Caco-2 (cell line): ENCODE measurements at regions not wholly inside any gene's neighbourhood (a gene's known extent, or its start where the extent isn't known, plus 50 kb on each side); places are given as distances from the start of the nearest gene placed in this dataset.
A peak's percentile ranks its signal among the peaks of the same experiment; 100 is the strongest.

ENCODE experiments used
- BruUV-seq: library from RNA; stranded (reverse); fragments of 400-500 nt; replicated peaks from 2 replicates; lab custom pipeline; 2021; lab: Mats Ljungman, UMichigan
- CTCF ChIA-PET: fragments of 300-600 bp; sonication (Branson Sonifier 250); formaldehyde crosslinking; loops from one replicate; lab custom pipeline; 2022; ENCODE audit warnings: antibody characterized with exemption; lab: Charles Lee
- POLR2A ChIA-PET: fragments of 300-600 bp; sonication (Branson Sonifier 250); formaldehyde crosslinking; loops from one replicate; lab custom pipeline; 2022; ENCODE audit warnings: antibody characterized with exemption; lab: Charles Lee
- DNase-seq, 2 experiments: peaks; one replicate each; pipeline versions ENCODE4 v3.0.0 to v3.0.0-alpha.2; 2020 to 2022
- H3K27me3 ChIP-seq: replicated peaks from 2 replicates; pipeline ENCODE4 v1.6.0; 2011; ENCODE audit warnings: low read length; ENCODE audit not compliant: control insufficient read depth, insufficient read depth
- H3K36me3 ChIP-seq: 2 replicates; pipeline ENCODE4 v1.5.1; 2011; ENCODE audit warnings: low read length; ENCODE audit not compliant: control insufficient read depth, insufficient read depth
- H3K4me1 ChIP-seq: fragments of 250-450 bp; sonication (Bioruptor Pico); 2 replicates; pipeline ENCODE4 v1.5.1; 2020; ENCODE audit warnings: mild to moderate bottlenecking
- H3K4me3 ChIP-seq: 2 replicates; pipeline ENCODE4 v1.5.1; 2011; ENCODE audit warnings: low read depth, mild to moderate bottlenecking, control low read depth, low read length
- H3K9me3 ChIP-seq: fragments of 250-450 bp; sonication (Bioruptor Pico); 2 replicates; pipeline ENCODE4 v1.5.1; 2020; ENCODE audit warnings: mild to moderate bottlenecking, moderate library complexity
- H3K27ac Mint-ChIP-seq: one replicate; pipeline ENCODE4 v1.8.0; 2022; ENCODE audit warnings: mixed read lengths; ENCODE audit not compliant: unreplicated experiment
- H3K27me3 Mint-ChIP-seq: one replicate; pipeline ENCODE4 v1.8.0; 2022; ENCODE audit warnings: mixed read lengths; ENCODE audit not compliant: insufficient read depth, unreplicated experiment
- H3K36me3 Mint-ChIP-seq: one replicate; pipeline ENCODE4 v1.8.0; 2022; ENCODE audit warnings: mild to moderate bottlenecking, mixed read lengths; ENCODE audit not compliant: insufficient read depth, unreplicated experiment
- H3K4me1 Mint-ChIP-seq: one replicate; pipeline ENCODE4 v1.8.0; 2022; ENCODE audit warnings: low read depth, mixed read lengths; ENCODE audit not compliant: unreplicated experiment
- H3K4me3 Mint-ChIP-seq: one replicate; pipeline ENCODE4 v1.8.0; 2022; ENCODE audit warnings: mild to moderate bottlenecking, moderate library complexity, mixed read lengths; ENCODE audit not compliant: unreplicated experiment
- H3K9me3 Mint-ChIP-seq: one replicate; pipeline ENCODE4 v1.8.0; 2022; ENCODE audit warnings: mixed read lengths; ENCODE audit not compliant: unreplicated experiment
- intact Hi-C: fragments of 100-400 bp; cut with micrococcal nuclease; formaldehyde crosslinking; loops from one replicate; pipeline ENCODE4 v1.10.0; 2022; ENCODE audit not compliant: unreplicated experiment
- TF ChIP-seq, protein P1 (sequence below), 2 experiments: fragments of 200-600 bp in 1 of 2; IDR thresholded peaks; 1 replicate in 1 of 2; 2 replicates in 1 of 2; pipeline versions ENCODE4 v1.5.1 to v1.8.0; 2011 to 2022; ENCODE audit warnings: antibody characterized with exemption in 1 of 2, control low read depth in 1 of 2, inconsistent platforms in 1 of 2, low read depth in 1 of 2, low read length in 1 of 2, mild to moderate bottlenecking in 1 of 2, moderate library complexity in 1 of 2; ENCODE audit not compliant: insufficient read depth in 1 of 2, severe bottlenecking in 1 of 2, unreplicated experiment in 1 of 2

- Mint-ChIP-seq H3K27ac (no peak overlapping the region), H3K9me3 (peaks cover 31% of the 10 kb centered on the region), H3K4me3 (no peak overlapping the region), H3K36me3 (no peaks in the 10 kb centered on the region), H3K4me1 (no peaks in the 10 kb centered on the region), H3K27me3 (no peaks in the 10 kb centered on the region)
- Histone ChIP-seq H3K36me3 (no peaks in the 10 kb centered on the region), H3K9me3 (no peaks in the 10 kb centered on the region), H3K27me3 (no peaks in the 10 kb centered on the region), H3K4me3 (no peak overlapping the region), H3K4me1 (peaks cover 33% of the 10 kb centered on the region)
- CTCF ChIA-PET, result no interaction called here
- intact Hi-C loops, result no loop called here
- DNase-seq, result no peak
- BruUV-seq, result no TSS peak
- POLR2A ChIA-PET, result no interaction called here
- TF ChIP-seq, protein P1, sequence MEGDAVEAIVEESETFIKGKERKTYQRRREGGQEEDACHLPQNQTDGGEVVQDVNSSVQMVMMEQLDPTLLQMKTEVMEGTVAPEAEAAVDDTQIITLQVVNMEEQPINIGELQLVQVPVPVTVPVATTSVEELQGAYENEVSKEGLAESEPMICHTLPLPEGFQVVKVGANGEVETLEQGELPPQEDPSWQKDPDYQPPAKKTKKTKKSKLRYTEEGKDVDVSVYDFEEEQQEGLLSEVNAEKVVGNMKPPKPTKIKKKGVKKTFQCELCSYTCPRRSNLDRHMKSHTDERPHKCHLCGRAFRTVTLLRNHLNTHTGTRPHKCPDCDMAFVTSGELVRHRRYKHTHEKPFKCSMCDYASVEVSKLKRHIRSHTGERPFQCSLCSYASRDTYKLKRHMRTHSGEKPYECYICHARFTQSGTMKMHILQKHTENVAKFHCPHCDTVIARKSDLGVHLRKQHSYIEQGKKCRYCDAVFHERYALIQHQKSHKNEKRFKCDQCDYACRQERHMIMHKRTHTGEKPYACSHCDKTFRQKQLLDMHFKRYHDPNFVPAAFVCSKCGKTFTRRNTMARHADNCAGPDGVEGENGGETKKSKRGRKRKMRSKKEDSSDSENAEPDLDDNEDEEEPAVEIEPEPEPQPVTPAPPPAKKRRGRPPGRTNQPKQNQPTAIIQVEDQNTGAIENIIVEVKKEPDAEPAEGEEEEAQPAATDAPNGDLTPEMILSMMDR (IDR thresholded peaks at IDR 0.05; ENCODE audit: insufficient read depth in 1 of 2, low read depth in 1 of 2, low read length in 1 of 2, severe bottlenecking in 1 of 2, unreplicated experiment in 1 of 2), result no peak
Measured at GRCh38 chr13:80040981-80041317, 300.0 kb downstream of the SPRY2 start.

GRCh38 chr13:80040196-80040980, 300.5 kb downstream of the SPRY2 start:
- Mint-ChIP-seq H3K4me3 (no peak overlapping the region), H3K36me3 (no peaks in the 10 kb centered on the region), H3K27ac (no peak overlapping the region), H3K4me1 (no peaks in the 10 kb centered on the region), H3K27me3 (no peaks in the 10 kb centered on the region), H3K9me3 (peaks cover 31% of the 10 kb centered on the region)
- ChIA-PET CTCF (interaction anchor here (0.6 kb wide), 1 partner anchor 30 kb away, joined by 3 read pairs; no protein-coding TSS in a partner anchor), POLR2A (no interaction called here)
- no TSS peak for BruUV-seq
- peak in 1 of 2 experiments; percentile 6 for DNase-seq
- TF ChIP-seq, protein P1 (IDR thresholded peaks at IDR 0.05; ENCODE audit: insufficient read depth in 1 of 2, low read depth in 1 of 2, low read length in 1 of 2, severe bottlenecking in 1 of 2, unreplicated experiment in 1 of 2), result no peak
- Histone ChIP-seq H3K4me1 (peaks cover 33% of the 10 kb centered on the region), H3K27me3 (no peaks in the 10 kb centered on the region), H3K4me3 (no peak overlapping the region), H3K36me3 (no peaks in the 10 kb centered on the region), H3K9me3 (no peaks in the 10 kb centered on the region)
- intact Hi-C loops, result no loop called here

DNA sequence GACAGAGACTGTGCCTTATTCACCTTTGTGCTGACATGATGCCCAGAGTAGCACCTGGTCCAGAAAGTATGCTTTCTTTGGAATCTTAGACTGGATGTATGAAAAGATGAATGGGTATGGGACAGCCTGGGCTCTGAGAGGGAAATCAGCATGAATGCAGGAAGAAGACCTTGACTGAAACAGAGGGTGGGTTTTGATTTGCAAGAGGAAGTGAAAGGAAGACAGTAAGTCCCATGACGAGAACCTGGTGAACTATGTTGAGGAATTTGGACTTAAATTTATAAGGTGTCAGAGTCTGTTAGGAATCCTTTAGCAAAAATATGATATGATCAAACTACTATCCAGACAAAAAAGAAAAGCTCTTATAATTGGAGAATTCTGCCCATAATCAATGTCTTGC, 301.9 kb downstream of the SPRY2 start:
- no TSS peak for BruUV-seq
- Histone ChIP-seq H3K27me3 (no peaks in the 10 kb centered on the region), H3K9me3 (no peaks in the 10 kb centered on the region), H3K4me3 (no peak overlapping the region), H3K36me3 (no peaks in the 10 kb centered on the region), H3K4me1 (peaks cover 33% of the 10 kb centered on the region)
- ChIA-PET POLR2A (no interaction called here), CTCF (no interaction called here)
- H3K27ac Mint-ChIP-seq, result no peak overlapping the region
- H3K36me3 Mint-ChIP-seq, result no peaks in the 10 kb centered on the region
- no peaks in the 10 kb centered on the region for H3K27me3 Mint-ChIP-seq
- H3K4me1 Mint-ChIP-seq, result no peaks in the 10 kb centered on the region
- intact Hi-C loops, result no loop called here
- TF ChIP-seq, protein P1 (IDR thresholded peaks at IDR 0.05; ENCODE audit: insufficient read depth in 1 of 2, low read depth in 1 of 2, low read length in 1 of 2, severe bottlenecking in 1 of 2, unreplicated experiment in 1 of 2), result no peak
- H3K4me3 Mint-ChIP-seq, result no peak overlapping the region
- H3K9me3 Mint-ChIP-seq, result peaks cover 21% of the 10 kb centered on the region
- no peak for DNase-seq
